ENCODE measurements at regions not wholly inside any gene's neighbourhood (a gene's known extent, or its start where the extent isn't known, plus 50 kb on each side); places are given as distances from the start of the nearest gene placed in this dataset.

- TF ChIP-seq CTCFL (IDR thresholded peaks at IDR 0.05; ENCODE audit: borderline replicate concordance, insufficient read depth, low read depth, low read length, poor library complexity, severe bottlenecking), result no peak
- no peak for TF ChIP-seq NFE2L1 (tag; IDR thresholded peaks at IDR 0.05; ENCODE audit: borderline replicate concordance, low read depth)
- TF ChIP-seq ZBTB33 (CRISPR knock-in tag; IDR thresholded peaks at IDR 0.05), result no peak
These were observed 73.7 kb upstream of the PCDH9 start (continued) for GRCh38 chr13:67303661-67304333.

DNA sequence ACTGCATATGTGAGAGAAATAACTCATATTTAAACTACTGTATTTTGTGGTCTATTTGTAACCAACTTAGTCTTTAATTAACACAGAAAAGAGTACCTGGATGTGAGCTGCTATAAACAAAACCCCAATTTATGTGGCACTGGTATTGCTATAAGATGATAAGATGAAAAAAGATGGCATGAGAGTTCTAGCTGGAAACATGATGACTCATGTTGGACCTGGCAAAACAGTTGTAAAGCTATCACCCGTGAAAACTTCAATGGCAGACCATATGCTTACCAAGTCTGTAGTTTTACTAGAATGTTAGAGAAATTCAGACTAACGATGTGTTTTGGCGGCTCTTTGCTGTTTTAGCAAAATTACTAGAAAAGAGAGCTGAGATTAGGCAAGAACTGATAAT, 69.6 kb upstream of the PCDH9 start:
- no peak overlapping the region for H3K4me2 ChIP-seq (ENCODE audit: insufficient read depth, low read length)
- DNase-seq (ENCODE audit: extremely low read depth in 1 of 4, low spot score in 3 of 4), result no peak
- H3K4me1 ChIP-seq (replicated peaks in 1 of 2; ENCODE audit: control insufficient read depth in 2 of 2, insufficient read depth in 2 of 2, low read length in 2 of 2), result no peaks in the 10 kb centered on the region
- no TSS peak for BruUV-seq (replicated peaks)
- intact Hi-C loops (cut with micrococcal nuclease), result no loop called here
- H3K9me3 ChIP-seq (replicated peaks; ENCODE audit: control insufficient read depth, insufficient read depth, low read depth, low read length), result no peaks in the 10 kb centered on the region
- no peak for TF ChIP-seq STAT5A (IDR thresholded peaks at IDR 0.05; ENCODE audit: borderline replicate concordance, low read length)
- TF ChIP-seq ZSCAN32 (CRISPR knock-in tag; IDR thresholded peaks at IDR 0.05), result no peak
- TF ChIP-seq RBM39 (optimal IDR thresholded peaks at IDR 0.05; ENCODE audit: low read depth, low read length), result no peak
- no peak for TF ChIP-seq OTX1 (CRISPR knock-in tag; IDR thresholded peaks at IDR 0.05)
- no peak overlapping the region for H3K4me3 ChIP-seq
- ChIA-PET POLR2A (no interaction called here), CTCF (ENCODE audit: low intra/inter-chr PET ratio) (no interaction called here)
- H3K9me1 ChIP-seq (ENCODE audit: control insufficient read depth, insufficient read depth, low read length), result no peaks in the 10 kb centered on the region
- no peak overlapping the region for H3K9ac ChIP-seq (ENCODE audit: insufficient read depth in 1 of 2, low read depth in 2 of 2, low read length in 2 of 2)
- no peaks in the 10 kb centered on the region for H3K36me3 ChIP-seq (ENCODE audit: control insufficient read depth, insufficient read depth, low read length)
- WGBS (ENCODE audit: insufficient coverage, low coverage, missing lambda C conversion rate), result 0% methylated on average over 3 of the region's 3 CpGs
- H3K79me2 ChIP-seq (ENCODE audit: control insufficient read depth, insufficient read depth, low read length), result no peaks in the 10 kb centered on the region
- no peak overlapping the region for H3K27ac ChIP-seq (ENCODE audit: extremely low read depth, low read depth, low read length)
- H3K27me3 ChIP-seq (ENCODE audit: control insufficient read depth in 2 of 2, insufficient read depth in 2 of 2, low read length in 2 of 2), result no peaks in the 10 kb centered on the region
- ATAC-seq, result no peak
- no peak overlapping the region for H2AFZ ChIP-seq (ENCODE audit: low read depth, low read length)
- FAIRE-seq, result no peak
- no peaks in the 10 kb centered on the region for H4K20me1 ChIP-seq (replicated peaks; ENCODE audit: control insufficient read depth, insufficient read depth, low read length)
- in situ Hi-C loops (cut with MboI), result no loop called here

All from K562 (cell line).